PC-9 (cell line): ENCODE measurements at regions not wholly inside any gene's neighbourhood (a gene's known extent, or its start where the extent isn't known, plus 50 kb on each side); places are given as distances from the start of the nearest gene placed in this dataset.

Experiments
- BruUV-seq: library from RNA; stranded (reverse); fragments of 400-500 nt; replicated peaks from 2 replicates; lab custom pipeline; 2021; lab: Mats Ljungman, UMichigan
- CTCF ChIA-PET: fragments of 300-600 bp; sonication (Branson Sonifier 250); formaldehyde crosslinking; loops from one replicate; lab custom pipeline; 2022; ENCODE audit warnings: antibody characterized with exemption; lab: Charles Lee
- POLR2A ChIA-PET: fragments of 300-600 bp; sonication (Branson Sonifier 250); formaldehyde crosslinking; loops from one replicate; lab custom pipeline; 2022; ENCODE audit warnings: antibody characterized with exemption; ENCODE audit not compliant: unreplicated experiment; lab: Charles Lee
- DNase-seq, 2 experiments: peaks; one replicate each; pipeline versions ENCODE4 v3.0.0 to v3.0.0-alpha.2; 2015 to 2022; ENCODE audit warnings: mixed read lengths in 1 of 2
- H2AFZ ChIP-seq: fragments of 200-600 bp; sonication (generic); 2 replicates; pipeline ENCODE4 v1.8.1; 2017; ENCODE audit warnings: antibody characterized with exemption
- H3F3A ChIP-seq: fragments of 200-600 bp; sonication (generic); 2 replicates; pipeline ENCODE4 v1.8.1; 2017; ENCODE audit warnings: antibody characterized with exemption, mild to moderate bottlenecking, low read depth; ENCODE audit not compliant: insufficient read depth
- H3K27ac ChIP-seq: fragments of 200-600 bp; sonication (generic); 2 replicates; pipeline ENCODE4 v1.6.1; 2016; ENCODE audit warnings: mixed run types
- H3K27me3 ChIP-seq: fragments of 200-600 bp; sonication (generic); 2 replicates; pipeline ENCODE4 v1.6.1; 2016; ENCODE audit warnings: low read depth, mixed run types; ENCODE audit not compliant: insufficient read depth
- H3K36me3 ChIP-seq: fragments of 200-600 bp; sonication (generic); 2 replicates; pipeline ENCODE4 v1.6.1; 2016; ENCODE audit warnings: low read depth, mixed run types
- H3K4me1 ChIP-seq: fragments of 200-600 bp; sonication (generic); replicated peaks from 2 replicates; pipeline ENCODE4 v1.6.1; 2016; ENCODE audit warnings: mixed run types; ENCODE audit not compliant: insufficient read depth
- H3K4me2 ChIP-seq: fragments of 200-600 bp; sonication (generic); 2 replicates; pipeline ENCODE4 v1.6.1; 2017; ENCODE audit warnings: mixed run types
- H3K4me3 ChIP-seq: fragments of 200-600 bp; sonication (generic); 2 replicates; pipeline ENCODE4 v1.6.1; 2016; ENCODE audit warnings: mixed run types
- H3K79me2 ChIP-seq: fragments of 200-600 bp; sonication (generic); 2 replicates; pipeline ENCODE4 v1.6.1; 2017; ENCODE audit warnings: low read depth, mixed run types
- H3K9me2 ChIP-seq: fragments of 200-600 bp; sonication (generic); 2 replicates; pipeline ENCODE4 v1.8.1; 2017; ENCODE audit warnings: mild to moderate bottlenecking; ENCODE audit not compliant: insufficient read depth
- H3K9me3 ChIP-seq: fragments of 200-600 bp; sonication (generic); 2 replicates; pipeline ENCODE4 v1.8.1; 2016; ENCODE audit warnings: low read depth; ENCODE audit not compliant: insufficient read depth
- H4K20me1 ChIP-seq: fragments of 200-600 bp; sonication (generic); 2 replicates; pipeline ENCODE4 v1.8.1; 2017; ENCODE audit not compliant: insufficient read depth
- CTCF ChIP-seq: fragments of 200-600 bp; sonication (generic); conservative IDR thresholded peaks from 2 replicates; pipeline ENCODE4 v1.6.1; 2017; ENCODE audit warnings: mixed run types, antibody characterized with exemption, mild to moderate bottlenecking, moderate library complexity
- EZH2 ChIP-seq: fragments of 200-600 bp; sonication (generic); IDR thresholded peaks from 2 replicates; pipeline ENCODE4 v1.8.0; 2017; ENCODE audit warnings: antibody characterized with exemption, low read depth
- intact Hi-C: fragments of 100-400 bp; cut with micrococcal nuclease; formaldehyde crosslinking; loops from one replicate; pipeline ENCODE4 v1.10.0; 2022; ENCODE audit not compliant: unreplicated experiment

GRCh38 chr15:95609096-95609495, 721.4 kb upstream of the NR2F2 start:
- no peaks in the 10 kb centered on the region for H3F3A ChIP-seq
- no peak overlapping the region for H3K4me3 ChIP-seq
- H3K9me3 ChIP-seq, result no peaks in the 10 kb centered on the region
- DNase-seq, result no peak
- no peaks in the 10 kb centered on the region for H4K20me1 ChIP-seq
- 0 out of 2 replicates have a peak overlapping the region, but pooled peaks have one; percentile 46 for H2AFZ ChIP-seq
- BruUV-seq, result no TSS peak
- H3K79me2 ChIP-seq, result no peaks in the 10 kb centered on the region
- intact Hi-C loops, result no loop called here
- no peaks in the 10 kb centered on the region for H3K4me1 ChIP-seq
- ChIA-PET POLR2A (no interaction called here), CTCF (interaction anchor here (0.6 kb wide), 1 partner anchor 161 kb away, joined by 5 read pairs; no protein-coding TSS in a partner anchor)
- H3K27me3 ChIP-seq, result no peaks in the 10 kb centered on the region
- no peaks in the 10 kb centered on the region for H3K36me3 ChIP-seq
- H3K27ac ChIP-seq, result no peak overlapping the region
- no peaks in the 10 kb centered on the region for H3K9me2 ChIP-seq
- TF ChIP-seq EZH2 (no peak), CTCF (no peak)
- H3K4me2 ChIP-seq, result no peak overlapping the region

- Histone ChIP-seq H3K4me1 (no peaks in the 10 kb centered on the region), H3F3A (no peaks in the 10 kb centered on the region), H2AFZ (no peak overlapping the region), H3K36me3 (no peaks in the 10 kb centered on the region), H4K20me1 (no peaks in the 10 kb centered on the region), H3K79me2 (no peaks in the 10 kb centered on the region), H3K4me2 (no peak overlapping the region), H3K9me3 (no peaks in the 10 kb centered on the region), H3K4me3 (no peak overlapping the region), H3K9me2 (no peaks in the 10 kb centered on the region), H3K27me3 (no peaks in the 10 kb centered on the region), H3K27ac (no peak overlapping the region)
- CTCF ChIA-PET, result no interaction called here
- DNase-seq, result no peak
- intact Hi-C loops, result no loop called here
- no TSS peak for BruUV-seq
- POLR2A ChIA-PET, result no interaction called here
- no peak for TF ChIP-seq EZH2
- TF ChIP-seq CTCF, result no peak
These were observed 719.6 kb upstream of the NR2F2 start for GRCh38 chr15:95610945-95611344.

GRCh38 chr15:95615436-95615835, 715.1 kb upstream of the NR2F2 start:
- ChIA-PET CTCF (no interaction called here), POLR2A (no interaction called here)

More at GRCh38 chr15:95615436-95615835, 715.1 kb upstream of the NR2F2 start:
- Histone ChIP-seq H3K9me2 (no peaks in the 10 kb centered on the region), H3K4me3 (no peak overlapping the region), H4K20me1 (no peaks in the 10 kb centered on the region), H3K27me3 (no peaks in the 10 kb centered on the region), H3K4me1 (no peaks in the 10 kb centered on the region), H3F3A (no peaks in the 10 kb centered on the region), H3K9me3 (no peaks in the 10 kb centered on the region), H2AFZ (no peak overlapping the region), H3K4me2 (no peak overlapping the region), H3K36me3 (no peaks in the 10 kb centered on the region), H3K79me2 (no peaks in the 10 kb centered on the region), H3K27ac (no peak overlapping the region)
- BruUV-seq, result no TSS peak
- intact Hi-C loops, result no loop called here
- no peak for TF ChIP-seq EZH2
- TF ChIP-seq CTCF, result no peak
- DNase-seq, result no peak
